GM10248 (cell line): ENCODE measurements at regions not wholly inside any gene's neighbourhood (a gene's known extent, or its start where the extent isn't known, plus 50 kb on each side); places are given as distances from the start of the nearest gene placed in this dataset.

ENCODE experiments used
- CTCF ChIA-PET: fragments of 300-600 bp; sonication (Branson Sonifier 250); formaldehyde crosslinking; extraction: SDS; loops from one replicate; lab custom pipeline; 2021; ENCODE audit warnings: antibody characterized with exemption; lab: Yijun Ruan, JAX
- POLR2A ChIA-PET: fragments of 350-650 bp; sonication (Branson Sonifier 250); formaldehyde crosslinking; extraction: SDS; loops from one replicate; lab custom pipeline; 2020; ENCODE audit warnings: antibody characterized with exemption; lab: Yijun Ruan, JAX
- DNase-seq: peaks from one replicate; pipeline ENCODE4 v3.0.0; 2012; ENCODE audit errors: extremely low spot score
- CTCF ChIP-seq: IDR thresholded peaks from 2 replicates; pipeline ENCODE4 v1.5.1; 2012; ENCODE audit warnings: mild to moderate bottlenecking, low read depth; ENCODE audit errors: extremely low read depth, missing control alignments, control extremely low read depth

- TF ChIP-seq CTCF: no peak
- CTCF ChIA-PET: no interaction called here
- POLR2A ChIA-PET: no interaction called here
- DNase-seq: no peak
Observed at GRCh38 chr3:178155521-178155920, 380.7 kb upstream of the KCNMB2 start.

GRCh38 chr3:178156301-178156700 lies 379.9 kb upstream of the KCNMB2 start:
- POLR2A ChIA-PET: no interaction called here
- no peak for TF ChIP-seq CTCF

GRCh38 chr3:178159691-178160220 lies 376.5 kb upstream of the KCNMB2 start:
- ChIA-PET POLR2A (no interaction called here), CTCF (no interaction called here)
- DNase-seq: no peak
- no peak for TF ChIP-seq CTCF

More at GRCh38 chr3:178156301-178156700, 379.9 kb upstream of the KCNMB2 start:
- CTCF ChIA-PET: no interaction called here
- DNase-seq: no peak

GRCh38 chr3:178169421-178169820 lies 366.8 kb upstream of the KCNMB2 start:
- CTCF ChIA-PET: interaction anchor here (0.9 to 1.4 kb wide), 2 partner anchors 15 to 17 kb away, joined by 3 read pairs; no protein-coding TSS in a partner anchor
- POLR2A ChIA-PET: no interaction called here
- TF ChIP-seq CTCF: no peak
- no peak for DNase-seq

- ChIA-PET POLR2A (no interaction called here), CTCF (interaction anchor here (1.2 kb wide), 1 partner anchor 9 kb away, joined by 3 read pairs; no protein-coding TSS in a partner anchor)
- no peak for TF ChIP-seq CTCF
- DNase-seq: no peak
Observed at GRCh38 chr3:178170698-178171535, 365.3 kb upstream of the KCNMB2 start.

GRCh38 chr3:178172121-178172520 lies 364.1 kb upstream of the KCNMB2 start:
- no peak for TF ChIP-seq CTCF
- ChIA-PET POLR2A (no interaction called here), CTCF (no interaction called here)
- no peak for DNase-seq
